OCI-LY3 (cell line): ENCODE measurements at regions not wholly inside any gene's neighbourhood (a gene's known extent, or its start where the extent isn't known, plus 50 kb on each side); places are given as distances from the start of the nearest gene placed in this dataset.

Experiments used
- H2AFZ ChIP-seq: fragments of 200-600, 300-600 bp; shearing (Covaris generic); 2 replicates; pipeline ENCODE4 v1.6.0; 2014; ENCODE audit warnings: antibody characterized with exemption, low read depth, low read length
- H3K27ac ChIP-seq: fragments of 200-600, 300-600 bp; sonication (generic); 2 replicates; pipeline ENCODE4 v1.5.1; 2014; ENCODE audit warnings: mild to moderate bottlenecking, low read length, moderate library complexity, mixed read lengths
- H3K27me3 ChIP-seq: fragments of 200-600, 300-600 bp; sonication (generic); 2 replicates; pipeline ENCODE4 v1.6.1; 2014; ENCODE audit warnings: low read depth, low read length, mixed read lengths
- H3K36me3 ChIP-seq: fragments of 200-600, 300-600 bp; sonication (generic); replicated peaks from 2 replicates; pipeline ENCODE3; 2014; ENCODE audit warnings: low read depth, low read length, mixed read lengths
- H3K4me1 ChIP-seq: fragments of 300-600, 200-600 bp; sonication (generic); 2 replicates; pipeline ENCODE4 v1.6.1; 2014; ENCODE audit warnings: low read length, mixed read lengths
- H3K4me2 ChIP-seq: fragments of 200-600, 300-600 bp; sonication (generic); 2 replicates; pipeline ENCODE4 v1.6.1; 2014; ENCODE audit warnings: low read length, mixed read lengths
- H3K4me3 ChIP-seq: fragments of 300-600, 200-600 bp; sonication (generic); 2 replicates; pipeline ENCODE4 v1.5.1; 2014; ENCODE audit warnings: antibody characterized with exemption, mild to moderate bottlenecking, low read length, moderate library complexity
- H3K79me2 ChIP-seq: fragments of 300-600, 200-600 bp; shearing (Covaris generic); 2 replicates; pipeline ENCODE4 v1.6.1; 2014; ENCODE audit warnings: mild to moderate bottlenecking, low read length, mixed read lengths
- H3K9ac ChIP-seq: fragments of 300-600, 200-600 bp; shearing (Covaris generic); 2 replicates; pipeline ENCODE4 v1.6.0; 2014; ENCODE audit warnings: mild to moderate bottlenecking, low read length, moderate library complexity
- H3K9me3 ChIP-seq: fragments of 200-600, 300-600 bp; shearing (Covaris generic); 2 replicates; pipeline ENCODE4 v1.6.1; 2014; ENCODE audit warnings: low read length, mixed read lengths; ENCODE audit not compliant: insufficient read depth
- H4K20me1 ChIP-seq: fragments of 200-600, 300-600 bp; sonication (generic); 2 replicates; pipeline ENCODE4 v1.6.1; 2016; ENCODE audit warnings: low read length, mixed read lengths; ENCODE audit not compliant: insufficient read depth
- CTCF ChIP-seq: fragments of 200-600, 300-600 bp; sonication (generic); IDR thresholded peaks from 2 replicates; pipeline ENCODE4 v1.5.1; 2014; ENCODE audit warnings: antibody characterized with exemption, low read length, low read depth
- EZH2phosphoT487 ChIP-seq: fragments of 200-600 bp; shearing (Covaris generic); IDR thresholded peaks from 2 replicates; pipeline ENCODE4 v1.6.1; 2018; ENCODE audit warnings: antibody characterized with exemption, mixed run types, low read depth

DNA sequence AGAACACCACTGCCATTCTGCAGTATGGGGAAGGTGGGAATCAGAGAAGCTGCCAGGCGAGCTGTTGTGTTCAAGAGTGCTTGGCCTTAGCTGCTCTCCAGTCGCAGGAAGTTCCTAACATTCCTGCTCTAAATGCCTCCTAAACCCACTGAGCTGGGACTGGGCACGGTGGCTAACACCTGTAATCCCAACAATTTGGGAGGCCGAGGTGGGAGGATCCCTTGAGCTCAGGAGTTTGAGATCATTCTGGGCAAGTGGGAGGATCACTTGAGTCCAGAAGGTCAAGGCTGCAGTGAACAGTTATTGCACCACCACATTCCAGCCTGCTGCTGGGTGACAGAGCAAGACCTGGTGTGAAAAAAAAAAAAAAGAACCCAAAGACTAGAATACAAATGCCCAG is 690.3 kb upstream of the FAM241A start:
- Histone ChIP-seq H2AFZ (no peak overlapping the region), H3K27ac (no peak overlapping the region), H3K4me3 (no peak overlapping the region), H3K4me2 (no peak overlapping the region), H3K9ac (no peak overlapping the region), H3K9me3 (no peaks in the 10 kb centered on the region), H3K36me3 (no peaks in the 10 kb centered on the region), H3K4me1 (peaks cover 21% of the 10 kb centered on the region), H3K79me2 (no peaks in the 10 kb centered on the region), H3K27me3 (no peaks in the 10 kb centered on the region), H4K20me1 (no peaks in the 10 kb centered on the region)
- TF ChIP-seq EZH2phosphoT487 (no peak), CTCF (no peak)

DNA sequence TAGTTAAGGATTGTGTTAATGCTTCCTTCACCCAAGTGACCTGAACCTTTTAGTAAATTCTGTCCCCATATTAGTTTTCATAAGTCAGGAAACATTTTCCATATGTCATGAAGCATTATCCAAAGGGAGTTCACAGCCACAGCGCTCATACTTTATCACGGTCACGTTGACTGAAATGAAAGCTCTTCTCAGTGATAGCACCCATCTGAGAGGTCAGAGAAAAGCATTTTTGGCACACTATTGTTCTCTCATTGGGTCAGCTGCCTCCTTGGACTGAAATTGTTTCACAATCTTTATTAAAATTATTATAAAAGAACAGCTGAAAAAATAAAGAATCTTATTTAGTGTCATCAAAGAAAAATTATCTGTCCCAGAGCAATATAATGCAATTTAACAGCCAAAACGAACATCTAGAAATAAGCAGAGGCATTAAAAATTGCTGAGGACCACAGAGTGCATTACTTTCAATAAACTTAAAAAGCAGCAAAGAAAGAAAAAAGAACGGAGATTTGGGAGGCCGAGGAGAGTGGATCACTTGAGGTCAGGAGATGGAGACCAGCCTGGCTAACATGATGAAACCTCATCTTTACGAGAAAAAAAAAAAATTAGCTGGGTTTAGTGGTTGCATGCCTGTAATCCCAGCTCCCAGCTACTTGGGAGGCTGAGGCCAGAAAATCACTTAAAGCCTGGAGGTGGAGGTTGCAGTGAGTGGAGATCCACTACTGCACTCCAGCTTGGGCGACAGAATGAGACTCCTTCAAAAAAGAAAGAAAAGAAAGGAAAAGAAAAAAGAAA is 680.8 kb upstream of the FAM241A start:
- no peaks in the 10 kb centered on the region for H3K36me3 ChIP-seq
- no peak for TF ChIP-seq EZH2phosphoT487
- TF ChIP-seq CTCF, result no peak
- no peak overlapping the region for H2AFZ ChIP-seq
- no peaks in the 10 kb centered on the region for H4K20me1 ChIP-seq
- no peaks in the 10 kb centered on the region for H3K9me3 ChIP-seq
- H3K4me2 ChIP-seq, result no peak overlapping the region
- H3K4me1 ChIP-seq, result no peaks in the 10 kb centered on the region
- no peak overlapping the region for H3K27ac ChIP-seq
- H3K79me2 ChIP-seq, result no peaks in the 10 kb centered on the region
- H3K9ac ChIP-seq, result no peak overlapping the region
- no peaks in the 10 kb centered on the region for H3K27me3 ChIP-seq
- H3K4me3 ChIP-seq, result no peak overlapping the region

DNA sequence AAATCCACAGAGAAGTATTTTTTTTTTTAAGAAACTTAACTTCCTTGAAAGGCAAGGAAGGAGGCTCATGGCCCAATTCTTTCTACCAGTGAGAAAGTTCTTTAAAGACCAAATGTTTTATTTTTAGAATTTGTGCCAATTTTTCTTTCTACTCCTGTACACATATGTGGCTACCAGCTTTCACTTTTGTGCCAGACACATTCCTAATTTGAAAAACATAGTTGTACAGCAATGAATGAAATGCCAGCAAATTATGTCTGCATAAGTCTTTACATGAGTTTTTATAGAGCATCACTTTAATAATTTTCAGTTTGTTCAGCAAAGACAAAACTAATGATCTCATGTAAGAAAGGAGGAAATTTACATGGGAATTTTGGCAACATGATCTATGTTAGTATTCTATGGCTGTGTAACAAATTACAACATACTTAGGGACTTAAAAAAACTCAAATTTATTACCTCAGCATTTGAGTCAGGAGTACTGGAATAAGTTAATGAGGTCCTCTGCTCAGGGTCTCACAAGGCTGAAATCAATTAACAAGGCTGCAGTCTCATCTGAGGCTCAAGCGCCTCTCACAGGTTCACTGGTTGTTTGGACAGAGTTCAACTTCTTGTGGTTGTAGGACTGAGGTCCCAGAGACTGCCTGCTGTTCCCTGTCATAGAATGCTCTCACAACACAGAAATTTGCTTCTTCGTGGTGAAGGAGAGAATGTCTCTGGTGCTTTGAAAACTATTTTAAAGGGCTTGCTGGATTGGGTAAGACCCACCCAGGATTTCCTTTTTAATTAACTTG is 678.2 kb upstream of the FAM241A start:
- Histone ChIP-seq H3K79me2 (no peaks in the 10 kb centered on the region), H3K4me2 (no peak overlapping the region), H3K4me3 (no peak overlapping the region), H3K4me1 (no peaks in the 10 kb centered on the region), H3K36me3 (no peaks in the 10 kb centered on the region), H3K27ac (no peak overlapping the region), H2AFZ (0 out of 2 replicates have a peak overlapping the region, but pooled peaks have one; percentile 23), H3K27me3 (no peaks in the 10 kb centered on the region), H3K9ac (no peak overlapping the region), H4K20me1 (no peaks in the 10 kb centered on the region), H3K9me3 (no peaks in the 10 kb centered on the region)
- TF ChIP-seq CTCF (no peak), EZH2phosphoT487 (no peak)

DNA sequence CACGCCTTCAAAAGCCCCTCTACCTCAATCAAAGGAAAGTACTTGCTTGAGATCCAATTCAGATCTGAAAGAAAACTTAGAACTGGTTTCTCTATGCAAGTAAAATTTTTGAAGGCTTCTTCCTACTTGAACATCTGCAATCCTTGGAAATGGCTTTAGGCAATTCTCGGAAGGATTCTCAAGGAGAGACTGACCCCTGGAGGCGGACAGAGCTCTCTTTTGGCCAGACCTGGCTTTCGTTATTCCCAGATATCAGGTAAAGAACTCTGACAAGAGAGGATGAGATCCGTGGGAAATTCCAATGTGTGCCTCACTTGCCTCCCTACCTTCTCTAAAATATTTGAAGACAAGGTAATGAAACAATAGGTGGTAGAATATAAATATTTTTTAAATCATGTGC is 670.3 kb upstream of the FAM241A start:
- Histone ChIP-seq H3K27me3 (no peaks in the 10 kb centered on the region), H3K4me3 (no peak overlapping the region), H2AFZ (no peak overlapping the region), H3K9me3 (no peaks in the 10 kb centered on the region), H3K4me1 (no peaks in the 10 kb centered on the region), H4K20me1 (no peaks in the 10 kb centered on the region), H3K4me2 (no peak overlapping the region), H3K27ac (no peak overlapping the region), H3K9ac (no peak overlapping the region), H3K79me2 (no peaks in the 10 kb centered on the region), H3K36me3 (no peaks in the 10 kb centered on the region)
- TF ChIP-seq EZH2phosphoT487 (no peak), CTCF (peak; percentile 27)
